HCEC 1CT (cell line): ENCODE measurements at regions not wholly inside any gene's neighbourhood (a gene's known extent, or its start where the extent isn't known, plus 50 kb on each side); places are given as distances from the start of the nearest gene placed in this dataset.
"Not testable (repeated sequence)": the region's sequence is repeated elsewhere in the genome, so short reads cannot be mapped to it uniquely, and the experiment has no call there.

Experiments used
- DNase-seq: peaks from one replicate; pipeline ENCODE4 v3.0.0-alpha.2; 2017

GRCh38 chr6:154639196-154639595 is 94.0 kb upstream of the SCAF8 start:
- not testable (repeated sequence) for DNase-seq

DNA sequence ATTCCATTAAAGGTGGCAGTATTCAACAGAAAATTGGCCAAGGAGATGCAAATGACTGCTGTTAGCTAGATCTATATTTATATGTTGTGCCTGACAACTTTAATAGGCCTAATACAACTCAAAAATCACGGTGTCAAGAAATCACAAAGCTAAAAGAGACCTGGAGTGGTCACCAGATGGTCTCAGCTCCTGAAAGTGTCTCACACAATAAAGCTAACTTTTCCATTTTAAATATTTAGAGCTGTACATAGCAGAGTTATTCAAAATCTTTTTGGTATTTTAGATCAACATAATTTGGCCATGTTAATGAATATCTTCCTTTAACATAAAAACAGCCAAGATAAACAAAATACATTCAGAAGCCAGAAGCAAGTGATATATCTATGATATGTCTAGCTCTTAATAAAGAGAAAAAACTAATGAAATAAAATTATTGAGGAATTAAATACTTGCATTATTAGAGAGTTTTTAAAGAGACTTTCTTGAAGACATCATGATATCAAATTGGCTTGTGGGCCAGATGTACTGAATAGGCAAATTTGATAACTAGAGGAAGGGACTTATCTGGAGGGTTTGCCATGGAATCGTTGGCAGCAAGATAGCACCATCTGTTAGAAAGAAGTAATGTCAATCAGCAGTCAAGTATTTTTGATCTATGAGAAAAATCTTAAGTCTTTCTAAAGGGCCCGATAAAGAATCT is 84.9 kb upstream of the SCAF8 start:
- DNase-seq, result no peak

GRCh38 chr6:154648888-154649205 is 84.4 kb upstream of the SCAF8 start:
- DNase-seq, result no peak

DNA sequence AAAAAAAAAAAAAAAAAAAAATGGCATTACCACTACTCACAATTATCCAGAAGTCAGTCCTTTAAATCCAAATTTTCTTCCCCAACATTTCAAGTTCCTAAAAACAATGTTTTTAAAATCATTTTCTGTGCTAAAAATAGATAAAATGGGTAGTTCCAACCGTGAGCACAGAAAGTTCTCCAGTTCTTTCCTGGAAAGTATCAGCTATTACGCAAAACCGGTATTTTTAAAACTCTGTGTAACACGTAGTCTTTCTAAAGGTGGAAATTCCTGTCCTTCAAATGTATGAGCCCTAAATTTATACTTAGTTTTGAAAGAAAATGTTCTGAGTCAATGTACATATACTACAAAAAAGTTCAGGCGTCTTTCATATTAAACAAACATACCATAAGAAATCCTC is 83.5 kb upstream of the SCAF8 start:
- DNase-seq, result no peak

- DNase-seq, result no peak
Observed at GRCh38 chr6:154650351-154650750, 82.9 kb upstream of the SCAF8 start.

DNA sequence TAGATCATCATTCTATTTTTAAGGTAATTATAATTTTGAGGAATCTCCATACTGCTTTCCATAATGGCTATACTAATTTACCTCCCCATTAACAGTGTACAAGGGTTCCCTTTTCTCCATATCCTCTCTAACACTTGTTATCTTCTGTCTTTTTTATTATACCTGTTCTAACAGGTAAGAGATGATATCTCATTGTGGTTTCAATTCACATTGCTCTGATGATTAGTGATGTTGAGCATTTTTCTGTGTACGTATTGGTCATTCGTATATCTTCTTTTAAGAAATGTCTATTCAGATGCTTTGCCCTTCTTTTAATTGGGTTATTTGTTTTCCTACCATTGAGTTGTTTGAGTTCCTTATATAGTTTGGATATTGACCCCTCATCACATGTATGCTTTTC is 81.6 kb upstream of the SCAF8 start:
- DNase-seq, result no peak

- DNase-seq, result no peak
Observed at GRCh38 chr6:154653385-154653784, 79.8 kb upstream of the SCAF8 start.

DNA sequence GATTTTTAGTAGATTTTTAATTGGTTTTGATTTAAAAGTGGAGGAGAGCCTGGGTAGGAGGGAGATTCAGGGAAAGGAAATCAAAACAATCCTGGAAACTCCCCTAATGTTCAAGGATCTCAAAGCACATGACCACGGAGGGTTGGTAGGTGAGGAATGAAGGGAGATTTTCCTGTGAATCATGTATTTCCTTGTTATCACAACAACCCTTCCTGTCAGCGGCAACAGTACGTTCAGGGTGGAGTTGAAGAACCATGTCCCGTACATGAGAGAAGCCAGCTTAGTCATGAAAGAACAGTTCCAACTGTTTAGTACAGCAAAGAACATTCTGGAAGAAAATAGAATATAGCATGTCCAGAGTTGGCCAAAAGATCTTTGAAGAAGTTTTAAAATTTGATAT is 79.4 kb upstream of the SCAF8 start:
- DNase-seq, result peak; percentile 37

GRCh38 chr6:154656660-154657059 is 76.6 kb upstream of the SCAF8 start:
- DNase-seq, result no peak

GRCh38 chr6:154661768-154662167 is 71.4 kb upstream of the SCAF8 start:
- no peak for DNase-seq

DNA sequence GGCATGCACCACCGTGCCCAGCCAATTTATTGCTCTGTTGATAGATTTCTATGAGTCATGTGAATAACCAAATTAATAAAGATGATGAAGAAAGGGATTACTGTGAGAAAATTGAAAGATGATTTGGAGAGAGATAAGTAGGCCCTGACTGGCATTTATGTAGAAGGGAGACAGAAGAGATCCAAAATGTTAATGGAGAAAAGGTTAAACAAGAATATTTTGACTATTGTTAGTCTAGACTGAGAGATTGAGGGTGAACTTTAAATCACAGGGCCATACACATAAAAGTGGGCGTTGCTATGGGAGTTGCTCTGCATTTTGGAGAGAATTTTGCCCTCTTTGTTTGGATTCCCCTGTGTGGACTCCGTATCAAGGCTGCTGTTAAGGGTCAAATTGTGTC is 68.9 kb upstream of the SCAF8 start:
- no peak for DNase-seq

GRCh38 chr6:154668156-154668555 is 65.1 kb upstream of the SCAF8 start:
- no peak for DNase-seq

GRCh38 chr6:154672086-154672485 is 61.1 kb upstream of the SCAF8 start:
- no peak for DNase-seq

GRCh38 chr6:154673919-154674318 is 59.3 kb upstream of the SCAF8 start:
- DNase-seq, result no peak

DNA sequence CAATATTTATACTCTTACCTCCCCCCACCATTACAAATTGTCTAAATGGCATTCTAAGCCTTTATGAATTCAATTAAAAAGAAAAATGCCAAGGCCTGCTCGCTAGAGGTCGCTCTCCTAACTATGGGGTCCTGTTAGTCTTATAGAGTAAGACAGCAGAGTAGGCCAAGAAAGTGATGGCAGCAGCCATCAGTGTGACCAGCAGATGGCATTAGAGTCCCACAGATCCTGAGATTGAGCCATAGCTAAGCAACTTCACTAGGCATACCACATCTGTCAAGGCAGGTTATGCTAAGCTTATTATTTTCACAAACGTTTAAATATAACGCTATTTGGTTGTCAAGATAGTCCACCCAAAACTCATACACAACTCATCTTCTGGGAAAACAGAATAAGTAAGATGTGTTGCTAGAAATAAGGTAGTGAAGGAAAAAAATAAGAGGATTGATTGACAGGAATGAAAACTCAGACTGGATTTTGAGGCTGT is 57.6 kb upstream of the SCAF8 start:
- peak; percentile 87 for DNase-seq

- no peak for DNase-seq
Observed at GRCh38 chr6:154682633-154683125, 50.5 kb upstream of the SCAF8 start.
